GM21576 (cell line): ENCODE measurements at regions not wholly inside any gene's neighbourhood (a gene's known extent, or its start where the extent isn't known, plus 50 kb on each side); places are given as distances from the start of the nearest gene placed in this dataset.
"Not testable (repeated sequence)": the region's sequence is repeated elsewhere in the genome, so short reads cannot be mapped to it uniquely, and the experiment has no call there.

Source experiments
- ATAC-seq: cut with Tn5 transposase; IDR thresholded peaks from one replicate; pipeline ENCODE4 v1.9.1; 2021; ENCODE audit warnings: mild to moderate bottlenecking, moderate library complexity; ENCODE audit not compliant: unreplicated experiment

- ATAC-seq = no peak
These were observed 206.1 kb downstream of the YTHDC2 start for GRCh38 chr5:113719549-113719948.

DNA sequence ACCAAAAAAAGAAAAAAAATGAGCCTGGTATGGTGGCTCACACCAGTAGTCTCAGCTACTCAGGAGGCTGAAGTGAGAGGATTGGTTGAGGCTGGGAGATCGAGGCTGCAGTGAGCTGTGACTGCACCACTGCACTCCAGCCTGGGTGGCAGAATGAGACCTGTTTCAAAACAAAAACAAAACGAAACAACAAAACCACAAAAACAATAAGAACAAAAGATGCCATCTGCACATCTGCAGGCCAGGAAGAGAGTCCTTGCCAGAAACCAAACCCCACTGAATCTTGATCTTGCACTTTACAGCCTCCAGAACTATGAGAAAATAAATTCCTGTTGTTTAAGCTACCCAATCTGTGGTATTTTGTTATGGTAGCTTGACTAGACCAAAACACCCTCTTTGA is 207.7 kb downstream of the YTHDC2 start:
- ATAC-seq = no peak

- no peak for ATAC-seq
These were observed 209.5 kb downstream of the YTHDC2 start for GRCh38 chr5:113723021-113723420.

DNA sequence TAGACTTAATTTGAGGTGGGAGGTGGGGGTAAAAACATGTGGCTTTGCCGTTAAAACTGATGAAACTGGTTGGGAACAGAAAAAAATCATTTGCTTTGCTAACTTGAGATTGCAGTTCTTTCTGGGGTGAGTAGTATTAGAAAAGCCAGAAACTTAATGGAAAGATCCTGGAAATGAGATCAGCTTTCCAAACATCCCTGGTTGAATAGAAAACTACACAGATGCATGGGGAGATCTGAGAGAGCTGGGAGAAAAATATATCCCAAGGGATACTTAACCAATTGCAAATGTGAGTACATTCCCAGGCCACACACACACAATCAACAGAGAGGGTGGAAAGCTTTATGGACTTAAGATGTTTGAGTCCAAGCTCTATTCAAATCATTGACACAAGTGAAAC is 222.3 kb downstream of the YTHDC2 start:
- no peak for ATAC-seq

- ATAC-seq = no peak
These were observed 228.7 kb downstream of the YTHDC2 start for GRCh38 chr5:113742176-113742575.

- no peak for ATAC-seq
These were observed 229.1 kb downstream of the YTHDC2 start for GRCh38 chr5:113742639-113743038.

DNA sequence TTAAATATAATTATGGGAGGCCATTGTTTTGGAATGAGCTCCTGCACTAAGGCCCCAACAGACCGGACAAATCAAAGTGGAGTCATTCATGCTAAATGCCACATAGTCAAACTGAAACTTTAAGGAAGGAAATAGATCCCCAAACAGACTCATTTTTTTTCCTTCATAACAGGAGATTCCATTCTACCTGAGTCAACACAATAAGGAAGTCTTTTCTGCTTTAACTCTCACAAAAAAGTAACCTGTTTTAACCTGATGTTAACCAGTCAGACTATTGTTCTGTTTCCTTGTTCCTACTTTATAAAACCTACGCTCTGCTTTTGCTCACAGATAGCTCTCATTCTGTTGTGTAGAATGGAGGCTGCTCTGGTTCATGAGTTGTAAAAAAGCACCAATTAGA is 234.9 kb downstream of the YTHDC2 start:
- ATAC-seq = no peak

DNA sequence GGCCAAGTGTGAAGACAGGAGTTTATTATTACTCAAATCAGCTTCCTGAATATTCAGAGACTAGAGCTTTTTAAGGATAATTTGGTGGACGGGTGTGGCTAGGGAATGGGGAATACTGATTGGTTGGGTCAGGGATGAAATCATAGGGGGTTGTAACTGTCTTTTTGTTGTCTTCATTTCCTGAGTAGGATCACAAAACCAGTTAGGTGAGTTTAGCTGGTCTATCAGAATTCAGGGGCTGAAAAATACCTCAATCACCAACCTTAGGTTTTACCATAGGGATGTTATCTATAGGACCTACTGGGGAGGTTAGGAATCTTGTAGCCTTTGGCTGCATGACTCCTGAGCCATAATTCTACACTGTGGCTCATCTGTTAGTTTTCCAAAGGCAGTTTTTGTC is 235.8 kb downstream of the YTHDC2 start:
- no peak for ATAC-seq

- ATAC-seq = not testable (repeated sequence)
These were observed 239.7 kb downstream of the YTHDC2 start for GRCh38 chr5:113753182-113753581.

GRCh38 chr5:113755516-113755915 is 242.0 kb downstream of the YTHDC2 start:
- ATAC-seq = no peak

DNA sequence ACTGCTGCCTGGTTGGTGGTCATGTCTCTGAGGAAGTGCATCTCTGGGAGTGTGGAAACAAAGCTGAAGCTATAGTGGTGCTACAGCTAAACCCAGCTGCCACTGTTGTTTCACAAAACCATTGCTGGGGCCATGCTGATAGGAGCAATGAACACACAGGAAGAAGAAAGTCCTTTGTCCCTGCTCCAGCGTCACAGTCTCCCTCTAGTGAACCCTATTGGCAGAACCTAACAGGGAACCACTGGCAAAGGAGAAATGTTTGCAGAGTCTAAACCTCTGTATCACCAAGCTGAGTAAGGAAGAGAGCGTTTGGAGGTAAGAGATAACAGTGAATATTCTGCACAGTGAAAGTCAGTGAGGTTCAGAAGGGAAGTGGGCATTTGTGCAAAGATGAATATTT is 244.0 kb downstream of the YTHDC2 start:
- ATAC-seq = no peak

DNA sequence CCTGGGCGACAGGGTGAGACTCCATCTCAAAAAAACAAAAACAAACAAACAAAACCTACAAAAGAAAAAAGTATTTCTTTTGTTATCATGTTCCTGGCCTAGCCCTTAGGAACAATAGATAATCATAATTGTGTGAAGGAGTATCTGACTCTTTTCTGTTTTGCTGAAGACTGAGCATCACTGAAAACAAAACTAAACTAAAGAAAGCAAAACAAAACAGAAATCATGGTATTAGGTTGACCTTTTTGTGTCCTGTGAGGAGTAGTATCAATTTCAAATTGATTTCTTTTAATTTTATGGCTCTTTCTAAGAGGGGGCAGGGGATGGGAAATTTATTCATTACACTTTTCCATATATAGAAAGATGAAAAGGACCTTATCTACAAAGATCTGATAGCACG is 246.0 kb downstream of the YTHDC2 start:
- ATAC-seq = no peak

DNA sequence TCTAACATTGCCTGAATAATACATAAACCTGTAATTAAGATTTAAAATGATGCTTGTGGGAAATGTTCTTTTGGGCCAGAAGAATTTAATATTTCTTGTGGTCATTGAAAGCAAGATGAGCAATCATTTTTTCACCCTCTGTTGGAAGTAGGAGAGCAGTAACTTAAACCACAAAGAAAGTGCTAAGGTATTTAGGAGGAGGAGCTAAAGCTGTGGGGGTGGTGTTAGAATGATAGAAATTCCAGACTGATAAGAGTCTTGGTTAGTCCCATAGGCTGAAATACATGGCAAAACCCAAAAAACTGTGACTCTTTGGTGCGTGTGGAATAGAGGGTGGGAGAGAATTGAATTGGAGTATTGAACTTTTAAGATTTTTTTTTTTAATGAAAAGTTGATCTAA is 247.0 kb downstream of the YTHDC2 start:
- no peak for ATAC-seq

DNA sequence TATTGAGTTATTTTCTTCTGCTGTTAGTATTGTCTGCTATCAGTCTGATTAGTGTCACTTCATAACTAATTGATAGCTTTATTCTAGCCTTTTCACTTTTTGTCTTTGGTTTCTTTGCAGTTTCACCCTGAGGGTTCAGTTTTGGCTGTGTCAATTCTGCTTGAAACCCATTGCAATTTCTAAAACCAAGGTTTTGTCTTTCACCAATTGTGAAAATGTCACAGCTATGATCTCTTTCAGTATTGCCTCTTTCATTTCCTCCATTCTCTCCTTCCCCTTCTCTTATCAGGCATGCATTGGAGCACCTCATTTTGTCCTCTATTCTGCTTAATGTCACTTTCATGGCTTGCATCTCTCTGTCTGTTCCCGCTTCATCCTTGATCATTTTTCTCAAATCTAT is 248.1 kb downstream of the YTHDC2 start:
- no peak for ATAC-seq

GRCh38 chr5:113764382-113764781 is 250.9 kb downstream of the YTHDC2 start:
- ATAC-seq = no peak

DNA sequence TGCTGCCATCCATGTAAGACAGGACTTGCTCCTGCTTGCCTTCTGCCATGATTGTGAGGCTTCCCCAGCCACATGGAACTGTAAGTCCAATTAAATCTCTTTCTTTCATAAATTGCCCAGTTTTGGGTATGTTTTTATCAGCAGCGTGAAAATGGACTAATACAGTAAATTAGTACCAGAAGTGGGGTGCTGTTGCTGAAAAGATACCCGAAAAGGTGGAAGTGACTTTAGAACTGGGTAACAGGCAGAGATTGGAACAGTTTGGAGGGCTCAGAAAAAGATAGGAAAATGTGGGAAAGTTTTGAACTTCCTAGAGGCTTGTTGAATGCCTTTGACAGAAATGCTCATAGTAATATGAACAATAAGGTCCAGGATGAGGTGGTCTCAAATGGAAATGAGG is 253.3 kb downstream of the YTHDC2 start:
- not testable (repeated sequence) for ATAC-seq

DNA sequence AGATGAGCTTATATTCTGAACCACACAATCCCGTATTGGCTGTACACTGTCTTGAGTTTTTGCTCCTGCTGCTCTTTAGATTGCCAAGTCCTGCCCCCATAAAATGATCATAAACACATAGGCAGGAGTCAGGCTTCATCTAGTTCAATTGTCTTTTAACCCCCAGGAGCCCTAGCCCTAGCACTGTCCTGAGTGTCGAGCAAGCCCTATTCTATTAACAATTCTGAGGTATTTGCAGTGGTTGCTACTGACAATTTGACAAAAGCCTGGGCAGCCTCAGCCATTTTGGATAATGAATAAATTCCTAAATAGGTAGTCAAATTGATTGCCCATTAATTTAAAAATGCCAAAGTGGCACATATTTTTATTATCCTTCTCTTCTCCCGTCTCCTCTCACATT is 257.2 kb downstream of the YTHDC2 start:
- no peak for ATAC-seq

GRCh38 chr5:113771483-113771882 is 258.0 kb downstream of the YTHDC2 start:
- no peak for ATAC-seq

DNA sequence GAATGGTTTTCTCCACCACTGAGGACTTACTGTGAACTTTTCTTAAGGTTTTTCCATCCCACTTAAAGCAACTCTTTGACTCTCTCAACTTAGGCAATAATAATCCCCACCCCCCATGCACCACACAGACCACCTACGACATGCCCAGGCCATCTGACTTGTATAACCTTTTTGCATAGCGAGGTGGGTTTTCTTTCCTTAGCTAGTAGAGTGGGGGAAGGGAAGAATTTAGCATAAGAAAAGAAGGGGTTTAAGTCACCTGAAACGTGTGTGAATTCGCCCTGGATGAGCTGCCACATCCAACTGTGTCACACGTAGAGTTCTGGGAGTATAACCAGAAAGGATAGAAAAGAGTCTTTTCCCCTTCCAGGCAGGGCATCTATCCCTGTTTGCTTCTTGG is 262.7 kb downstream of the YTHDC2 start:
- no peak for ATAC-seq

GRCh38 chr5:113776832-113777525 is 263.5 kb downstream of the YTHDC2 start:
- no peak for ATAC-seq

- no peak for ATAC-seq
These were observed 264.7 kb downstream of the YTHDC2 start for GRCh38 chr5:113778147-113778546.

DNA sequence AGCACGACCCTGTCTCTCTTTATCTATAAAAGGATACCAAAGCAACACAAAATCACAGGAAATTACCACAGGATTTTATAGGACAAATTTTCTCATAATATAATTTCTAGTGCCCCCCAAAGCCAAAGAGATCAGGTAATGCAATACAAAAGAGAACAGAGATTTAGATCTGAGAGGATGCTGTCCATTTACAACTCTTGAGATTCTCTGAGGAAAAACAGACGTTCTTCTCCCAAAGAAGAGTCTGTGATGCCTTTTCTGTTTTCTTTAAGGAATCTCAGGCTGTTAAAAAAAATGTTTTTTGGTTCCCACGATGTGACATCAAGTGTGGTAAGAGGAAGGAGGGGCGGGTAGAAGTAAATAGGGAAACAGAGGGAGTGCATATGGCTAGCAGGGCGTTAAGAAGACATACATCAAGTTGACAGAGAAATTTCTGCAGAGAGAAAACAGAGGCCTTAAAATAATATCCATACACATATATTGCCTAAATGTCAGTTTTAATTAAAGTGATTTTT is 274.7 kb downstream of the YTHDC2 start:
- ATAC-seq = no peak

GRCh38 chr5:113789769-113790168 is 276.3 kb downstream of the YTHDC2 start:
- no peak for ATAC-seq
